ENCODE measurements at regions not wholly inside any gene's neighbourhood (a gene's known extent, or its start where the extent isn't known, plus 50 kb on each side); places are given as distances from the start of the nearest gene placed in this dataset.

DNA sequence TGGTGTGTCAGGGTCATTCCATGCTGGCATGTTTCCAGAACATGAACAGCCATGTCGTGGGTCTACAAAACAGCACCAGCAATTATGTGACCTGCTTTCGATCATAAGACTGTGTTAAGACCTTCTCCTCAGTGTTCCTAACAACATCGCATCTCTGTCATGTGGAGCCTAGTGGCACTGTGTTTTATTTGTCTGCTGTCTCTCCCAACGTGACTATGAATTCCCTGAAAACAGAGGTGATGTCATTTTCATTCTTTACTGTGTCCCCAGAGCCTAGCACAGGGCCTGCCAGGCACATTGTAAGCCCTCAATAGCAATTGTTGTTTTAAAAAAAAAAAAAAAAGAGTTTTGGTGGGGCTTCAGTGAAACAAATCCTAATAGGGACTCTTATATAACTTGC lies 94.2 kb upstream of the IL12A start:
- DNase-seq (ENCODE audit: low read depth, low spot score): no peak
- CTCF ChIA-PET: interaction anchor here (2.0 to 11.1 kb wide), 4 partner anchors 8 to 111 kb away, joined by 6 to 146 read pairs (median 56); partner anchors contain the start of gene IL12A
- H3K4me3 ChIP-seq (ENCODE audit: low read depth, low read length): no peak overlapping the region
- TF ChIP-seq, protein P1, sequence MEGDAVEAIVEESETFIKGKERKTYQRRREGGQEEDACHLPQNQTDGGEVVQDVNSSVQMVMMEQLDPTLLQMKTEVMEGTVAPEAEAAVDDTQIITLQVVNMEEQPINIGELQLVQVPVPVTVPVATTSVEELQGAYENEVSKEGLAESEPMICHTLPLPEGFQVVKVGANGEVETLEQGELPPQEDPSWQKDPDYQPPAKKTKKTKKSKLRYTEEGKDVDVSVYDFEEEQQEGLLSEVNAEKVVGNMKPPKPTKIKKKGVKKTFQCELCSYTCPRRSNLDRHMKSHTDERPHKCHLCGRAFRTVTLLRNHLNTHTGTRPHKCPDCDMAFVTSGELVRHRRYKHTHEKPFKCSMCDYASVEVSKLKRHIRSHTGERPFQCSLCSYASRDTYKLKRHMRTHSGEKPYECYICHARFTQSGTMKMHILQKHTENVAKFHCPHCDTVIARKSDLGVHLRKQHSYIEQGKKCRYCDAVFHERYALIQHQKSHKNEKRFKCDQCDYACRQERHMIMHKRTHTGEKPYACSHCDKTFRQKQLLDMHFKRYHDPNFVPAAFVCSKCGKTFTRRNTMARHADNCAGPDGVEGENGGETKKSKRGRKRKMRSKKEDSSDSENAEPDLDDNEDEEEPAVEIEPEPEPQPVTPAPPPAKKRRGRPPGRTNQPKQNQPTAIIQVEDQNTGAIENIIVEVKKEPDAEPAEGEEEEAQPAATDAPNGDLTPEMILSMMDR (IDR thresholded peaks at IDR 0.05; ENCODE audit: insufficient read depth, low read length, missing control alignments): no peak
- POLR2A ChIA-PET: no interaction called here

DNA sequence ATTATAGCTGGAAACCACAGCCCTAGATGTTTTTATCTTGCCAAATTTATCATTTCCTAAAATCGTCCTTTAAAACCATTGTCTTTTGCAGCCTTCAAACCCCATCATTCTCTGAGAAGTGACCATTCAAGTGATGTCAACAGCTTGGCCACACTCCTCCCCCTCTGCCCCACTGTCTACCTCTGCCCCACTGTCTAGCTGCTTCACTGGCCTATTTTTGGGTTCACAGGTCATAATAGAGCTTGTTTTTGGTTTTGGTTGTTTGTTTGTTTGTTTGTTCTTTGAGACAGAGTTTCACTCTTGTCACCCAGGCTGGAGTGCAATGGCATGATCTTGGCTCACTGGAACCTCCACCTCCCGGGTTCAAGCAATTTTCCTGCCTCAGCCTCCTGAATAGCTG lies 93.2 kb upstream of the IL12A start:
- TF ChIP-seq, protein P1 (IDR thresholded peaks at IDR 0.05; ENCODE audit: insufficient read depth, low read length, missing control alignments): no peak
- ChIA-PET POLR2A (no interaction called here), CTCF (interaction anchor here (0.9 to 11.1 kb wide), 6 partner anchors 9 to 110 kb away, joined by 3 to 146 read pairs (median 18); partner anchors contain the start of gene IL12A)
- DNase-seq (ENCODE audit: low read depth, low spot score): no peak
- no peak overlapping the region for H3K4me3 ChIP-seq (ENCODE audit: low read depth, low read length)

DNA sequence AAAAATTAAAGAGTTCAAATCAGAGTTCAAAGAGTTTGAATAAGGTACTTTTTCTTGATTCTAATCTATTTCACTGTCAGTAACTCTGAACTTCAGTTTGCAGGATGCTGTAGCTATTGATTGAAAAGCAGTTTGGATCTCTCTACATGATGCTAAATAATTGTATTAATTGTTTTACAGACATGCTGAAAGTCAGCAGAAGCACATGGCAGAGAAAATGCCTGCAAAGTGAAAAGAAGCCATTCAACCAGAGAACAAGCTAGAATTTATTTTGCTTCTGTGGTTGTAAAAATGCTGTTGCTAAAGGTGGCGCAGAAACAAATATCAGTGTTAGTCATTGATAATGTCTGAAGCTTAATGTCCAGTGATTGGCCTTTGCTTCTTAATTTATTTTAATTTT lies 92.1 kb upstream of the IL12A start:
- CTCF ChIA-PET: interaction anchor here (1.3 to 11.1 kb wide), 4 partner anchors 10 to 109 kb away, joined by 4 to 146 read pairs (median 56); partner anchors contain the start of gene IL12A
- TF ChIP-seq, protein P1 (IDR thresholded peaks at IDR 0.05; ENCODE audit: insufficient read depth, low read length, missing control alignments): no peak
- POLR2A ChIA-PET: interaction anchor here (0.6 kb wide), 1 partner anchor 162 kb away, joined by 3 read pairs; no protein-coding TSS in a partner anchor
- H3K4me3 ChIP-seq (ENCODE audit: low read depth, low read length): no peak overlapping the region
- DNase-seq (ENCODE audit: low read depth, low spot score): no peak

DNA sequence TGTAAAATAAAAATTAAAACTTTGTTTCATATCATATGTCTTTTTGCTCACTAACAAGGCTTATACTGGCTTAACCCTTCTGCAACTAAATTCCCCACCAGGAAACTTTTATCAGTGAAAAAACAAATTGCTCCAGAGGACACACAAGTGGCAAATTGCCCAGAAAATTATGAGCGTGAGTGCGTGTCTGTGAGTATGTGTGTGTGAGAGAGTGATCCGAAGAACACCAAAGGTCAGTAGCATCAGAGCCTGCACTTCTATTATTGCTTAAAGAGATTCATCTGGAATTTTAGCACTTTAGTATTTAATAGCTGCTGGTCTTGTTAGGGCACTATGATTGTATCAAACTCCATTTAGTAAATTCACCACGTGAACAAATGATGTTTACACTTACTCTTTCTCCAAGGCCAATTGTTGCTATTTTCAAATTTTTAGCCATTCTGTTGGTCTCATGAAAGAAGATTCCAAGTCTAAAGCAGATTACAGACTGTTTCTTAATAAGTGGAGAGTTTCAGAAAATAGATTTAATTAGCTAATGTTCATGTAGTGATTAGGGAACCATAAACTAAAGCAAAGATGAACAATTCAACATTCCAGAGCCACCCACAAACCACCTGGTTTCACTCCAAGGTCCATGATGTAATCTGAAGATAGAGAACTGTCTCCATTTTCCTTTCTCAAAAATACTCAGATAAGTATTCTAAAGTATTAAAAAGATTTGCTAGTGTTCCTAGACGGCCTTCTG lies 91.1 kb upstream of the IL12A start:
- ChIA-PET POLR2A (interaction anchor here (1.8 kb wide), 1 partner anchor 31 kb away, joined by 5 read pairs; no protein-coding TSS in a partner anchor), CTCF (interaction anchor here (4.1 to 11.1 kb wide), 3 partner anchors 11 to 108 kb away, joined by 29 to 146 read pairs (median 84); partner anchors contain the start of gene IL12A)
- H3K4me3 ChIP-seq (ENCODE audit: low read depth, low read length): no peak overlapping the region
- TF ChIP-seq, protein P1 (IDR thresholded peaks at IDR 0.05; ENCODE audit: insufficient read depth, low read length, missing control alignments): no peak
- no peak for DNase-seq (ENCODE audit: low read depth, low spot score)

DNA sequence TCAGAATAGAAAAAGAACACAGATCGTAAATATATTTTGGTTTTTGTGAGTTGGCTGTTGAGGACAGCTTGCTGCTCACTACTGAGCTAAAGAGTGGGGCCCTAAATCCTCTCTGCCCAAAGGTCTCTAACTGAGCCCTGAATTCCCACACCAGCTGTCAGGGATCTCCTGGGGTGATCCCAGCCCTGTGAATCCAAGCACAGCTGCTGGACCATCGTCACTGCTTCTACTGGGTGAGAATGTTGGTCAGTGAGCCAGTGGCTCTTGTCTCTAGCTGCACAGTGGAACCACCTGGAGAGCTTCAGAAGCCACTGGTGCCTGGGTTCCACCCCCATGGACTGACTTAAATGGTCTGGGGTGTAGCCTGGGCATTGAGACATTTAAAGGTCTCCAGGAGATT lies 90.5 kb upstream of the IL12A start:
- CTCF ChIA-PET: interaction anchor here (4.1 to 11.1 kb wide), 3 partner anchors 12 to 107 kb away, joined by 29 to 146 read pairs (median 84); partner anchors contain the start of gene IL12A
- DNase-seq (ENCODE audit: low read depth, low spot score): no peak
- POLR2A ChIA-PET: interaction anchor here (1.8 kb wide), 1 partner anchor 30 kb away, joined by 5 read pairs; no protein-coding TSS in a partner anchor
- TF ChIP-seq, protein P1 (IDR thresholded peaks at IDR 0.05; ENCODE audit: insufficient read depth, low read length, missing control alignments): no peak
- H3K4me3 ChIP-seq (ENCODE audit: low read depth, low read length): no peak overlapping the region

DNA sequence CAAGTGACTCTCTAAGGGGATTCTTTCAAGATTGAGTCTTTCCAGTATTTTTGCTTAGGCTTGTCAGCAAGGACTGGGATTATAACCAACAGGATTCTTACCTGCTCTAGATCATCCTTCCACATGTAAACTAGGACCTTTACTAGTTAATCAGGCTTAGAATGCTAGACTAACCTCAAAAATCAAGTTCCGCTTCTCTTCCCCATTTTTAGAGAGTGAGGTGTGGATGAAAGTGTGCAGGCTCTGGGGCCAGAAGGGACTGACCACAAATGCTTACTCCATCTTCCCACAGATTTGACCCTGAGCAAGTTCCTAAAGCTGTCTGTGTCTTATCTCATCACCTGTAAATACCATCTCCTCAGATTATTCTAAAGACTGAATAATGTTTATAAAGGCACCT lies 89.5 kb upstream of the IL12A start:
- H3K4me3 ChIP-seq (ENCODE audit: low read depth, low read length): no peak overlapping the region
- ChIA-PET CTCF (interaction anchor here (0.6 to 11.1 kb wide), 5 partner anchors 8 to 106 kb away, joined by 3 to 146 read pairs (median 7); partner anchors contain the start of gene IL12A), POLR2A (no interaction called here)
- TF ChIP-seq, protein P1 (IDR thresholded peaks at IDR 0.05; ENCODE audit: insufficient read depth, low read length, missing control alignments): no peak
- DNase-seq (ENCODE audit: low read depth, low spot score): no peak

All from AG04449 (cell line).